Chondrocyte (in vitro differentiated cells): ENCODE measurements at regions not wholly inside any gene's neighbourhood (a gene's known extent, or its start where the extent isn't known, plus 50 kb on each side); places are given as distances from the start of the nearest gene placed in this dataset.

ENCODE experiments used
- DNase-seq: peaks from one replicate; pipeline ENCODE4 v3.0.0; 2021; ENCODE audit warnings: mixed read lengths, low spot score
- H3K27ac Mint-ChIP-seq: one replicate; pipeline ENCODE4 v1.8.0; 2021; ENCODE audit warnings: mild to moderate bottlenecking, moderate library complexity, mixed read lengths; ENCODE audit not compliant: unreplicated experiment
- H3K27me3 Mint-ChIP-seq: 2 replicates; pipeline ENCODE4 v1.8.0; 2021; ENCODE audit warnings: low read depth, mixed read lengths
- H3K36me3 Mint-ChIP-seq: 2 replicates; pipeline ENCODE4 v1.8.0; 2021; ENCODE audit warnings: low read depth, mixed read lengths
- H3K4me1 Mint-ChIP-seq: 2 replicates; pipeline ENCODE4 v1.8.0; 2021; ENCODE audit warnings: low read depth, mild to moderate bottlenecking, mixed read lengths
- H3K4me3 Mint-ChIP-seq: one replicate; pipeline ENCODE4 v1.8.0; 2021; ENCODE audit warnings: mild to moderate bottlenecking, moderate library complexity, mixed read lengths; ENCODE audit not compliant: unreplicated experiment
- H3K9me3 Mint-ChIP-seq: 2 replicates; pipeline ENCODE4 v1.8.0; 2021; ENCODE audit warnings: low read depth, mixed read lengths
- CTCF ChIP-seq: fragments of 200-600 bp; sonication (generic); IDR thresholded peaks from 2 replicates; pipeline ENCODE4 v1.5.0; 2021; ENCODE audit warnings: antibody characterized with exemption, mild to moderate bottlenecking, moderate library complexity

GRCh38 chr2:142472382-142472781, 341.6 kb upstream of the LRP1B start:
- Mint-ChIP-seq H3K27ac (no peak overlapping the region), H3K4me3 (no peak overlapping the region), H3K9me3 (peaks cover 7% of the 10 kb centered on the region), H3K27me3 (peaks cover 2% of the 10 kb centered on the region), H3K36me3 (no peaks in the 10 kb centered on the region), H3K4me1 (no peaks in the 10 kb centered on the region)
- TF ChIP-seq CTCF = no peak
- no peak for DNase-seq

GRCh38 chr2:142467321-142467720, 336.5 kb upstream of the LRP1B start:
- Mint-ChIP-seq H3K27ac (no peak overlapping the region), H3K4me1 (no peaks in the 10 kb centered on the region), H3K4me3 (no peak overlapping the region), H3K9me3 (no peaks in the 10 kb centered on the region), H3K36me3 (no peaks in the 10 kb centered on the region), H3K27me3 (peaks cover 2% of the 10 kb centered on the region)
- no peak for TF ChIP-seq CTCF
- no peak for DNase-seq

- Mint-ChIP-seq H3K27me3 (no peaks in the 10 kb centered on the region), H3K4me1 (no peaks in the 10 kb centered on the region), H3K9me3 (no peaks in the 10 kb centered on the region), H3K4me3 (no peak overlapping the region), H3K27ac (no peak overlapping the region), H3K36me3 (no peaks in the 10 kb centered on the region)
- no peak for TF ChIP-seq CTCF
- no peak for DNase-seq
Measured at GRCh38 chr2:142463047-142463446, 332.2 kb upstream of the LRP1B start.

GRCh38 chr2:142462306-142462705, 331.5 kb upstream of the LRP1B start:
- no peak overlapping the region for H3K27ac Mint-ChIP-seq
- H3K36me3 Mint-ChIP-seq = no peaks in the 10 kb centered on the region
- no peak overlapping the region for H3K4me3 Mint-ChIP-seq
- no peaks in the 10 kb centered on the region for H3K4me1 Mint-ChIP-seq
- no peak for TF ChIP-seq CTCF
- no peaks in the 10 kb centered on the region for H3K9me3 Mint-ChIP-seq
- no peak for DNase-seq
- peaks cover 1% of the 10 kb centered on the region for H3K27me3 Mint-ChIP-seq

- H3K36me3 Mint-ChIP-seq = no peaks in the 10 kb centered on the region
- DNase-seq = no peak
- no peaks in the 10 kb centered on the region for H3K4me1 Mint-ChIP-seq
- no peak for TF ChIP-seq CTCF
- H3K9me3 Mint-ChIP-seq = peaks cover 2% of the 10 kb centered on the region
- H3K4me3 Mint-ChIP-seq = no peak overlapping the region
- H3K27ac Mint-ChIP-seq = no peak overlapping the region
- no peaks in the 10 kb centered on the region for H3K27me3 Mint-ChIP-seq
Measured at GRCh38 chr2:142445551-142446072, 314.8 kb upstream of the LRP1B start.
